ENCODE measurements at regions not wholly inside any gene's neighbourhood (a gene's known extent, or its start where the extent isn't known, plus 50 kb on each side); places are given as distances from the start of the nearest gene placed in this dataset.

- TF ChIP-seq CREB1 (IDR thresholded peaks at IDR 0.05; ENCODE audit: low read depth), result no peak
- no peak for TF ChIP-seq EZH2 (IDR thresholded peaks at IDR 0.05; ENCODE audit: borderline replicate concordance, control insufficient read depth, low read depth, low read length)
- TF ChIP-seq POLR2A (IDR thresholded peaks at IDR 0.05; ENCODE audit: low read depth, low read length), result no peak
- no peak for TF ChIP-seq JUND (IDR thresholded peaks at IDR 0.05; ENCODE audit: low read depth, low read length)
- TF ChIP-seq CTCF (IDR thresholded peaks at IDR 0.05 in 2 of 3, conservative IDR thresholded peaks at IDR 0.05 in 1 of 3; ENCODE audit: control insufficient read depth in 2 of 3, extremely low read depth in 1 of 3, insufficient read depth in 1 of 3, low read depth in 3 of 3, low read length in 3 of 3), result no peak
- TF ChIP-seq CBFB (IDR thresholded peaks at IDR 0.05; ENCODE audit: low read depth), result no peak
- TF ChIP-seq ESRRA (IDR thresholded peaks at IDR 0.05; ENCODE audit: low read length), result no peak
- TF ChIP-seq HCFC1 (IDR thresholded peaks at IDR 0.05; ENCODE audit: low read length), result no peak
- TF ChIP-seq ZBTB40 (IDR thresholded peaks at IDR 0.05; ENCODE audit: borderline replicate concordance), result no peak
- no peak for TF ChIP-seq ATF3 (IDR thresholded peaks at IDR 0.05; ENCODE audit: borderline replicate concordance, extremely low read depth, low read depth, low read length)
- no peak for TF ChIP-seq NFIC (IDR thresholded peaks at IDR 0.05; ENCODE audit: low read depth, low read length)
Observed at GRCh38 chr18:45251236-45251635, 364.0 kb upstream of the SLC14A2 start.

Data from GM12878 (cell line).